Peyer's patch (tissue), 4 donors: ENCODE measurements at regions not wholly inside any gene's neighbourhood (a gene's known extent, or its start where the extent isn't known, plus 50 kb on each side); places are given as distances from the start of the nearest gene placed in this dataset.

Experiments
- CTCF ChIP-seq, 6 experiments: fragments of 450-650 bp in 4 of 6; fragments of 200-600 bp in 2 of 6; sonication (generic) in 1 of 6; IDR thresholded peaks; one replicate each; pipeline ENCODE4 v1.5.1; 2017 to 2019; ENCODE audit warnings: antibody characterized with exemption in 6 of 6, mild to moderate bottlenecking in 3 of 6, moderate library complexity in 1 of 6
- POLR2A ChIP-seq, 2 donors: fragments of 450-650 bp; IDR thresholded peaks; one replicate each; pipeline ENCODE4 v1.5.1; 2017; ENCODE audit warnings: antibody characterized with exemption in 2 of 2, mild to moderate bottlenecking in 2 of 2, moderate library complexity in 2 of 2

- TF ChIP-seq CTCF (IDR thresholded peaks at IDR 0.05) (no peak), POLR2A (IDR thresholded peaks at IDR 0.05) (no peak)
These were observed 468.5 kb upstream of the FAT3 start for GRCh38 chr11:91755951-91756707.
